ENCODE measurements at regions not wholly inside any gene's neighbourhood (a gene's known extent, or its start where the extent isn't known, plus 50 kb on each side); places are given as distances from the start of the nearest gene placed in this dataset.
"Not testable (repeated sequence)": the region's sequence is repeated elsewhere in the genome, so short reads cannot be mapped to it uniquely, and the experiment has no call there.

- H3K4me3 ChIP-seq = not testable (repeated sequence)
- 81 to 93% methylated on average over 2 of the region's 2 CpGs for WGBS, 2 donors
Observed at GRCh38 chr3:72027728-72028127, 242.8 kb upstream of the PROK2 start.

GRCh38 chr3:72022027-72022426, 237.1 kb upstream of the PROK2 start:
- Histone ChIP-seq H3K4me1 (no peaks in the 10 kb centered on the region), H3K27me3 (no peaks in the 10 kb centered on the region), H3K4me3 (no peak overlapping the region), H3K27ac (no peak overlapping the region), H3K9me3 (no peaks in the 10 kb centered on the region), H3K36me3 (no peaks in the 10 kb centered on the region)
- WGBS, 2 donors = 96 to 97% methylated on average over 5 of the region's 5 CpGs
- TF ChIP-seq EP300 (IDR thresholded peaks at IDR 0.05) = no peak
- TF ChIP-seq CTCF (IDR thresholded peaks at IDR 0.05) = no peak
- no peak for TF ChIP-seq POLR2A (IDR thresholded peaks at IDR 0.05)
- no peak for DNase-seq (ENCODE audit: low spot score in 2 of 2)

More at GRCh38 chr3:72027728-72028127, 242.8 kb upstream of the PROK2 start:
- H3K27ac ChIP-seq; H3K27me3 ChIP-seq; H3K4me1 ChIP-seq; DNase-seq (ENCODE audit: low spot score in 2 of 2); H3K9me3 ChIP-seq; H3K36me3 ChIP-seq: not testable (repeated sequence)

- DNase-seq (ENCODE audit: low spot score in 2 of 2) = no peak
- TF ChIP-seq CTCF (IDR thresholded peaks at IDR 0.05) (no peak), POLR2A (IDR thresholded peaks at IDR 0.05) (no peak), EP300 (IDR thresholded peaks at IDR 0.05) (no peak)
- no peak overlapping the region for H3K4me3 ChIP-seq
- H3K4me1 ChIP-seq = no peaks in the 10 kb centered on the region
- H3K9me3 ChIP-seq = no peaks in the 10 kb centered on the region
- WGBS, 2 donors = 97 to 100% methylated on average over 1 of the region's 1 CpG
- H3K27ac ChIP-seq = no peak overlapping the region
- H3K27me3 ChIP-seq = no peaks in the 10 kb centered on the region
- H3K36me3 ChIP-seq = no peaks in the 10 kb centered on the region
Observed at GRCh38 chr3:72021531-72021930, 236.6 kb upstream of the PROK2 start.

GRCh38 chr3:72018343-72018984, 233.5 kb upstream of the PROK2 start:
- DNase-seq (ENCODE audit: low spot score in 2 of 2) = no peak
- 69 to 77% methylated on average over 5 of the region's 5 CpGs for WGBS, 2 donors
- Histone ChIP-seq H3K27ac (no peak overlapping the region), H3K36me3 (no peaks in the 10 kb centered on the region), H3K4me3 (no peak overlapping the region), H3K4me1 (no peaks in the 10 kb centered on the region), H3K27me3 (no peaks in the 10 kb centered on the region), H3K9me3 (no peaks in the 10 kb centered on the region)
- no peak for TF ChIP-seq CTCF (IDR thresholded peaks at IDR 0.05)
- TF ChIP-seq POLR2A (IDR thresholded peaks at IDR 0.05) = no peak
- no peak for TF ChIP-seq EP300 (IDR thresholded peaks at IDR 0.05)

- Histone ChIP-seq H3K9me3 (no peaks in the 10 kb centered on the region), H3K27ac (no peak overlapping the region), H3K27me3 (no peaks in the 10 kb centered on the region), H3K4me3 (no peak overlapping the region), H3K36me3 (no peaks in the 10 kb centered on the region), H3K4me1 (no peaks in the 10 kb centered on the region)
- 77 to 91% methylated on average over 1 of the region's 1 CpG for WGBS, 2 donors
- DNase-seq (ENCODE audit: low spot score in 2 of 2) = no peak
- no peak for TF ChIP-seq EP300 (IDR thresholded peaks at IDR 0.05)
- no peak for TF ChIP-seq CTCF (IDR thresholded peaks at IDR 0.05)
- TF ChIP-seq POLR2A (IDR thresholded peaks at IDR 0.05) = no peak
Observed at GRCh38 chr3:72017935-72018334, 233.0 kb upstream of the PROK2 start.

- Histone ChIP-seq H3K4me3 (no peak overlapping the region), H3K27me3 (no peaks in the 10 kb centered on the region), H3K9me3 (no peaks in the 10 kb centered on the region), H3K4me1 (no peaks in the 10 kb centered on the region), H3K36me3 (no peaks in the 10 kb centered on the region), H3K27ac (no peak overlapping the region)
- no peak for TF ChIP-seq CTCF (IDR thresholded peaks at IDR 0.05)
- TF ChIP-seq POLR2A (IDR thresholded peaks at IDR 0.05) = no peak
- no peak for TF ChIP-seq EP300 (IDR thresholded peaks at IDR 0.05)
- no peak for DNase-seq (ENCODE audit: low spot score in 2 of 2)
- 91 to 96% methylated on average over 1 of the region's 1 CpG for WGBS, 2 donors
Observed at GRCh38 chr3:72017311-72017710, 232.4 kb upstream of the PROK2 start.
